HG03460 (cell line): ENCODE measurements at regions not wholly inside any gene's neighbourhood (a gene's known extent, or its start where the extent isn't known, plus 50 kb on each side); places are given as distances from the start of the nearest gene placed in this dataset.

Source experiments
- ATAC-seq: cut with Tn5 transposase; IDR thresholded peaks from one replicate; pipeline ENCODE4 v1.9.1; 2021; ENCODE audit not compliant: unreplicated experiment

- ATAC-seq = no peak
These were observed 113.7 kb downstream of the SLC25A47 start for GRCh38 chr14:100436745-100437406.

- no peak for ATAC-seq
These were observed 115.1 kb downstream of the SLC25A47 start for GRCh38 chr14:100438271-100438670.

GRCh38 chr14:100438678-100439592 lies 115.8 kb downstream of the SLC25A47 start:
- no peak for ATAC-seq

GRCh38 chr14:100439781-100440180 lies 116.6 kb downstream of the SLC25A47 start:
- no peak for ATAC-seq

GRCh38 chr14:100440207-100440631 lies 117.1 kb downstream of the SLC25A47 start:
- no peak for ATAC-seq

- no peak for ATAC-seq
These were observed 117.6 kb downstream of the SLC25A47 start for GRCh38 chr14:100440758-100441203.

- no peak for ATAC-seq
These were observed 118.3 kb downstream of the SLC25A47 start for GRCh38 chr14:100441271-100441947.

GRCh38 chr14:100442036-100442435 lies 118.9 kb downstream of the SLC25A47 start:
- no peak for ATAC-seq

GRCh38 chr14:100442498-100443490 lies 119.7 kb downstream of the SLC25A47 start:
- no peak for ATAC-seq

GRCh38 chr14:100443603-100444002 lies 120.5 kb downstream of the SLC25A47 start:
- ATAC-seq = no peak

GRCh38 chr14:100445436-100446088 lies 122.4 kb downstream of the SLC25A47 start:
- ATAC-seq = no peak

GRCh38 chr14:100446572-100446971 lies 123.4 kb downstream of the SLC25A47 start:
- no peak for ATAC-seq

GRCh38 chr14:100448376-100448775 lies 125.2 kb downstream of the SLC25A47 start:
- no peak for ATAC-seq

- no peak for ATAC-seq
These were observed 126.3 kb downstream of the SLC25A47 start for GRCh38 chr14:100449225-100449987.

- ATAC-seq = no peak
These were observed 126.9 kb downstream of the SLC25A47 start for GRCh38 chr14:100450049-100450448.

- no peak for ATAC-seq
These were observed 127.6 kb downstream of the SLC25A47 start for GRCh38 chr14:100450736-100451135.

- ATAC-seq = no peak
These were observed 128.1 kb downstream of the SLC25A47 start for GRCh38 chr14:100451264-100451663.

GRCh38 chr14:100453930-100454329 lies 130.8 kb downstream of the SLC25A47 start:
- no peak for ATAC-seq

GRCh38 chr14:100454437-100454836 lies 131.3 kb downstream of the SLC25A47 start:
- ATAC-seq = no peak
